Small intestine (tissue), 7 donors: ENCODE measurements at regions not wholly inside any gene's neighbourhood (a gene's known extent, or its start where the extent isn't known, plus 50 kb on each side); places are given as distances from the start of the nearest gene placed in this dataset.

ENCODE experiments used
- DNase-seq, 2 donors: peaks; one replicate each; pipeline versions ENCODE4 v3.0.0 to v3.0.0-alpha.2; 2013
- FAIRE-seq: peaks from 2 replicates; lab custom pipeline; 2012; peaks lifted over from hg19 to GRCh38; lab: Jason Lieb, UNC
- H3K27ac ChIP-seq, 3 donors: one replicate each; pipeline ENCODE4 v1.5.1; 2013; ENCODE audit warnings: low read length in 2 of 3, mild to moderate bottlenecking in 2 of 3, control low read depth in 1 of 3, inconsistent platforms in 1 of 3, low read depth in 1 of 3, moderate library complexity in 1 of 3
- H3K27me3 ChIP-seq, 3 donors: one replicate each; pipeline ENCODE4 v1.6.1; 2013; ENCODE audit warnings: low read length in 3 of 3, inconsistent platforms in 1 of 3; ENCODE audit not compliant: control insufficient read depth in 3 of 3, insufficient read depth in 3 of 3
- H3K36me3 ChIP-seq, 3 donors: one replicate each; pipeline ENCODE4 v1.6.1; 2013; ENCODE audit warnings: low read length in 3 of 3, inconsistent platforms in 1 of 3, low read depth in 1 of 3, mild to moderate bottlenecking in 1 of 3, moderate library complexity in 1 of 3; ENCODE audit not compliant: control insufficient read depth in 3 of 3, insufficient read depth in 2 of 3
- H3K4me1 ChIP-seq, 3 donors: one replicate each; pipeline ENCODE4 v1.6.1; 2013; ENCODE audit warnings: low read length in 2 of 3, inconsistent platforms in 1 of 3, low read depth in 1 of 3, mild to moderate bottlenecking in 1 of 3, moderate library complexity in 1 of 3; ENCODE audit not compliant: control insufficient read depth in 3 of 3, insufficient read depth in 2 of 3
- H3K4me3 ChIP-seq, 3 donors: one replicate each; pipeline ENCODE4 v1.5.1; 2013; ENCODE audit warnings: low read length in 3 of 3, control low read depth in 1 of 3, inconsistent platforms in 1 of 3, low read depth in 1 of 3, mild to moderate bottlenecking in 1 of 3, moderate library complexity in 1 of 3
- H3K9me3 ChIP-seq, 2 donors: one replicate each; pipeline ENCODE4 v1.6.1; 2013; ENCODE audit warnings: low read depth in 1 of 2, low read length in 1 of 2; ENCODE audit not compliant: control insufficient read depth in 2 of 2, insufficient read depth in 1 of 2
- WGBS, 3 donors: extraction: QIAGEN DNeasy Blood & Tissue Kit; methylation state at CpG; one replicate each; pipeline ENCODE4 v1.1.7; 2013; 5-methylcytosine and 5-hydroxymethylcytosine counted together
- donor health status: healthy with polysubstance abuse.
- donor health status: control.
- donor health status: control.
- donor health status: Bipolar disorder and iron deficiency.
- donor health status: healthy.

GRCh38 chr16:64225696-64226095 lies 896.2 kb downstream of the CDH11 start:
- Histone ChIP-seq H3K36me3 (no peaks in the 10 kb centered on the region), H3K4me3 (no peak overlapping the region), H3K9me3 (no peaks in the 10 kb centered on the region), H3K4me1 (no peaks in the 10 kb centered on the region), H3K27ac (no peak overlapping the region), H3K27me3 (no peaks in the 10 kb centered on the region)
- FAIRE-seq, result no peak
- 37 to 51% (median 37%) methylated on average over 2 of the region's 2 CpGs for WGBS, 3 donors
- no peak for DNase-seq

GRCh38 chr16:64225036-64225435 lies 896.8 kb downstream of the CDH11 start:
- no peaks in the 10 kb centered on the region for H3K4me1 ChIP-seq
- DNase-seq, result no peak
- 57 to 72% (median 60%) methylated on average over 10 of the region's 10 CpGs for WGBS, 3 donors
- no peak overlapping the region for H3K4me3 ChIP-seq
- H3K36me3 ChIP-seq, result no peaks in the 10 kb centered on the region
- FAIRE-seq, result no peak
- no peak overlapping the region for H3K27ac ChIP-seq
- H3K9me3 ChIP-seq, result no peaks in the 10 kb centered on the region
- H3K27me3 ChIP-seq, result no peaks in the 10 kb centered on the region

- Histone ChIP-seq H3K4me3 (no peak overlapping the region), H3K27ac (no peak overlapping the region), H3K4me1 (no peaks in the 10 kb centered on the region), H3K9me3 (no peaks in the 10 kb centered on the region), H3K27me3 (no peaks in the 10 kb centered on the region), H3K36me3 (no peaks in the 10 kb centered on the region)
- WGBS, 3 donors, result 47 to 52% (median 47%) methylated on average over 4 of the region's 4 CpGs
- no peak for FAIRE-seq
- DNase-seq, result no peak
These were observed 903.9 kb downstream of the CDH11 start for GRCh38 chr16:64217789-64218535.

- WGBS, 3 donors, result 66 to 86% (median 86%) methylated on average over 3 of the region's 3 CpGs
- Histone ChIP-seq H3K4me1 (no peaks in the 10 kb centered on the region), H3K27me3 (no peaks in the 10 kb centered on the region), H3K4me3 (no peak overlapping the region), H3K36me3 (no peaks in the 10 kb centered on the region), H3K27ac (no peak overlapping the region), H3K9me3 (no peaks in the 10 kb centered on the region)
- FAIRE-seq (no peak), DNase-seq (no peak)
These were observed 906.1 kb downstream of the CDH11 start for GRCh38 chr16:64215730-64216129.

- Histone ChIP-seq H3K27ac (no peak overlapping the region), H3K27me3 (no peaks in the 10 kb centered on the region), H3K4me1 (no peaks in the 10 kb centered on the region), H3K4me3 (no peak overlapping the region), H3K36me3 (no peaks in the 10 kb centered on the region), H3K9me3 (no peaks in the 10 kb centered on the region)
- no peak for FAIRE-seq
- 53 to 64% (median 62%) methylated on average over 5 of the region's 5 CpGs for WGBS, 3 donors
- no peak for DNase-seq
These were observed 910.5 kb downstream of the CDH11 start for GRCh38 chr16:64211331-64211730.

- FAIRE-seq, result no peak
- no peak overlapping the region for H3K4me3 ChIP-seq
- H3K9me3 ChIP-seq, result no peaks in the 10 kb centered on the region
- H3K36me3 ChIP-seq, result no peaks in the 10 kb centered on the region
- WGBS, 3 donors, result 66 to 84% (median 76%) methylated on average over 2 of the region's 2 CpGs
- H3K4me1 ChIP-seq, result no peaks in the 10 kb centered on the region
- H3K27ac ChIP-seq, result no peak overlapping the region
- DNase-seq, result no peak
- H3K27me3 ChIP-seq, result no peaks in the 10 kb centered on the region
These were observed 915.0 kb downstream of the CDH11 start for GRCh38 chr16:64206862-64207261.

GRCh38 chr16:64203126-64203525 lies 918.7 kb downstream of the CDH11 start:
- FAIRE-seq, result no peak
- H3K36me3 ChIP-seq, result no peaks in the 10 kb centered on the region
- H3K4me3 ChIP-seq, result no peak overlapping the region
- no peaks in the 10 kb centered on the region for H3K27me3 ChIP-seq
- no peaks in the 10 kb centered on the region for H3K4me1 ChIP-seq
- no peak overlapping the region for H3K27ac ChIP-seq
- H3K9me3 ChIP-seq, result no peaks in the 10 kb centered on the region
- no peak for DNase-seq
- WGBS, 3 donors, result 74 to 84% (median 80%) methylated on average over 4 of the region's 4 CpGs

GRCh38 chr16:64202571-64202970 lies 919.3 kb downstream of the CDH11 start:
- no peak for FAIRE-seq
- no peak for DNase-seq
- Histone ChIP-seq H3K27ac (no peak overlapping the region), H3K27me3 (no peaks in the 10 kb centered on the region), H3K36me3 (no peaks in the 10 kb centered on the region), H3K4me1 (no peaks in the 10 kb centered on the region), H3K9me3 (no peaks in the 10 kb centered on the region), H3K4me3 (no peak overlapping the region)
- 66 to 74% (median 68%) methylated on average over 4 of the region's 4 CpGs for WGBS, 3 donors

- Histone ChIP-seq H3K4me3 (no peak overlapping the region), H3K4me1 (no peaks in the 10 kb centered on the region), H3K27me3 (no peaks in the 10 kb centered on the region), H3K36me3 (no peaks in the 10 kb centered on the region), H3K9me3 (no peaks in the 10 kb centered on the region), H3K27ac (no peak overlapping the region)
- WGBS, 3 donors, result 21 to 70% (median 34%) methylated on average over 1 of the region's 1 CpG
- FAIRE-seq, result no peak
- no peak for DNase-seq
These were observed 925.4 kb downstream of the CDH11 start for GRCh38 chr16:64196444-64196843.
